Natural killer cell (primary cell): ENCODE measurements at regions not wholly inside any gene's neighbourhood (a gene's known extent, or its start where the extent isn't known, plus 50 kb on each side); places are given as distances from the start of the nearest gene placed in this dataset.

Source experiments
- ATAC-seq, 3 donors: fragments of 150-1000 bp in 2 of 3; fragments of 200-7000 bp in 1 of 3; cut with Tn5 transposase; 1 replicate in 1 of 3; 2 replicates in 2 of 3; pipeline ENCODE4 v1.10.0; 2021; ENCODE audit warnings: mild to moderate bottlenecking in 2 of 3, moderate library complexity in 2 of 3
- DNase-seq, 2 donors: peaks; one replicate each; pipeline versions ENCODE4 v3.0.0 to v3.0.0-alpha.2; 2013 to 2021; ENCODE audit warnings: mixed read lengths in 1 of 2
- H3K27ac ChIP-seq: one replicate; pipeline ENCODE4 v1.5.1; 2013; ENCODE audit warnings: mild to moderate bottlenecking, low read length
- H3K27me3 ChIP-seq: one replicate; pipeline ENCODE4 v1.6.1; 2013; ENCODE audit warnings: low read length; ENCODE audit not compliant: control insufficient read depth, insufficient read depth
- H3K36me3 ChIP-seq: one replicate; pipeline ENCODE4 v1.6.1; 2013; ENCODE audit warnings: low read length; ENCODE audit not compliant: control insufficient read depth, insufficient read depth
- H3K4me1 ChIP-seq: one replicate; pipeline ENCODE4 v1.6.1; 2013; ENCODE audit warnings: low read length; ENCODE audit not compliant: control insufficient read depth, insufficient read depth
- H3K4me3 ChIP-seq: one replicate; pipeline ENCODE4 v1.5.1; 2013; ENCODE audit warnings: low read length
- H3K9me3 ChIP-seq: one replicate; pipeline ENCODE4 v1.6.1; 2013; ENCODE audit warnings: low read length; ENCODE audit not compliant: control insufficient read depth, insufficient read depth
- H3K27ac Mint-ChIP-seq, 2 donors: one replicate each; pipeline ENCODE4 v1.8.0; 2022; ENCODE audit warnings: mild to moderate bottlenecking in 2 of 2, mixed read lengths in 2 of 2, moderate library complexity in 1 of 2
- H3K27me3 Mint-ChIP-seq, 2 donors: one replicate each; pipeline ENCODE4 v1.8.0; 2022; ENCODE audit warnings: low read depth in 2 of 2, mixed read lengths in 2 of 2
- H3K36me3 Mint-ChIP-seq: one replicate; pipeline ENCODE4 v1.8.0; 2022; ENCODE audit warnings: mixed read lengths
- H3K4me1 Mint-ChIP-seq, 2 donors: one replicate each; pipeline ENCODE4 v1.8.0; 2022; ENCODE audit warnings: mixed read lengths in 2 of 2
- H3K4me3 Mint-ChIP-seq: one replicate; pipeline ENCODE4 v1.8.0; 2022; ENCODE audit warnings: mild to moderate bottlenecking, moderate library complexity, mixed read lengths
- H3K9me3 Mint-ChIP-seq, 2 donors: one replicate each; pipeline ENCODE4 v1.8.0; 2022; ENCODE audit warnings: mixed read lengths in 2 of 2
- CTCF ChIP-seq: fragments of 200-600 bp; IDR thresholded peaks from one replicate; pipeline ENCODE4 v1.8.0; 2022; ENCODE audit warnings: antibody characterized with exemption
- WGBS: methylation state at CpG from one replicate; pipeline ENCODE4 v1.1.7; 2013; ENCODE audit warnings: missing lambda C conversion rate; ENCODE audit not compliant: insufficient coverage; 5-methylcytosine and 5-hydroxymethylcytosine counted together
- intact Hi-C: fragments of 100-400 bp; cut with micrococcal nuclease; formaldehyde crosslinking; loops from one replicate; pipeline ENCODE4 v1.14.2; 2022

GRCh38 chr3:13162549-13163320, 89.5 kb upstream of the IQSEC1 start:
- Histone ChIP-seq H3K27me3 (no peaks in the 10 kb centered on the region), H3K36me3 (no peaks in the 10 kb centered on the region), H3K9me3 (no peaks in the 10 kb centered on the region), H3K27ac (no peak overlapping the region), H3K4me3 (no peak overlapping the region), H3K4me1 (no peaks in the 10 kb centered on the region)
- no peaks in the 10 kb centered on the region for H3K4me1 Mint-ChIP-seq
- DNase-seq, result no peak
- 76% methylated on average over 9 of the region's 9 CpGs for WGBS
- H3K9me3 Mint-ChIP-seq, result no peaks in the 10 kb centered on the region
- no peaks in the 10 kb centered on the region for H3K36me3 Mint-ChIP-seq
- no peak for TF ChIP-seq CTCF
- ATAC-seq, result no peak
- H3K27me3 Mint-ChIP-seq, result peaks cover 0 to 5% of the 10 kb centered on the region in 2 donors
- no peak overlapping the region for H3K27ac Mint-ChIP-seq
- H3K4me3 Mint-ChIP-seq, result no peak overlapping the region
- intact Hi-C loops, result no loop called here

- TF ChIP-seq CTCF, result no peak
- peaks cover 0 to 5% of the 10 kb centered on the region in 2 donors for H3K27me3 Mint-ChIP-seq
- Histone ChIP-seq H3K9me3 (no peaks in the 10 kb centered on the region), H3K27ac (no peak overlapping the region), H3K36me3 (no peaks in the 10 kb centered on the region), H3K27me3 (no peaks in the 10 kb centered on the region), H3K4me3 (no peak overlapping the region), H3K4me1 (no peaks in the 10 kb centered on the region)
- DNase-seq (no peak), ATAC-seq (no peak)
- intact Hi-C loops, result no loop called here
- no peaks in the 10 kb centered on the region for H3K36me3 Mint-ChIP-seq
- H3K4me3 Mint-ChIP-seq, result no peak overlapping the region
- WGBS, result 92% methylated on average over 18 of the region's 18 CpGs
- no peaks in the 10 kb centered on the region for H3K9me3 Mint-ChIP-seq
- H3K27ac Mint-ChIP-seq, result no peak overlapping the region
- H3K4me1 Mint-ChIP-seq, result no peaks in the 10 kb centered on the region
These were observed 88.7 kb upstream of the IQSEC1 start for GRCh38 chr3:13161771-13162535.

DNA sequence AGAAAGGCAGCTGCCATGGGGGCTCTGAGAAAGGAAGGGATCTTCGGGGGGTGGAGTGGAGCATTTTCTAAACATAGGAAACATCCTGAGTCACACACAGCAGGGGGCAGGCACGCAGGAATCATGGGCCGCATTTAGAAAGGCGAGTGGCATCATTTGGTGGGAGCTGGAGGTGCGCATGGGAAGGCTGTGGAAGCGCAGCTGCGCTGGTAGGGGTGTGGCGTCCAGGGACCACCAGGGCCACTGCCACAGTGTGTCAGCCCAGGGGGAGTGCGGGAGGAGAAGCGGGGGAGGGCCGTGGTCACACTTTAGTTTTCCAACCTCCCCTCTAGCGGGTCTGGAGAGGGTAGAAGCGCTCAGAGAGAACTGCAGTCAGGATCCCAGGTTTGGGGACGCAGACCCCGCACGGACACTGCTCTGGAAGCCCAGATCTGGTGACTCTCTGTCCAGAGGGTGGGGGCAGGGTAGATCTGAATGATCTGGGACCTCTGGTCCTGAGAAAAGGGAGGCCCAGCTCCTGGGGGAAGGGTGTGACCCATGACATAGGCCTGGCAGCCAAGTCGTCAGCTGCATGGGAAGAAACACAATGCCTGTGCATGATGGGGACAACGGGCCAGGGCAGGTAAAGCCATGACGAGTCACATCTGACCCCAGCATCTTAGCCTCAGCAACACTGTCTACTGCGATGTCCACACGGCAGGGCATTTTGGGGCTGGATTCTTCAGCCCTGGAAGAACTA, 88.0 kb upstream of the IQSEC1 start:
- Histone ChIP-seq H3K9me3 (peaks cover 2% of the 10 kb centered on the region), H3K4me3 (no peak overlapping the region), H3K36me3 (no peaks in the 10 kb centered on the region), H3K4me1 (no peaks in the 10 kb centered on the region), H3K27me3 (no peaks in the 10 kb centered on the region), H3K27ac (no peak overlapping the region)
- TF ChIP-seq CTCF, result no peak
- Mint-ChIP-seq H3K9me3 (peaks cover under 1 to 3% of the 10 kb centered on the region in 2 donors), H3K36me3 (no peaks in the 10 kb centered on the region), H3K27me3 (peaks cover 0 to 8% of the 10 kb centered on the region in 2 donors), H3K27ac (no peak overlapping the region), H3K4me1 (no peaks in the 10 kb centered on the region), H3K4me3 (no peak overlapping the region)
- 87% methylated on average over 21 of the region's 21 CpGs for WGBS
- ATAC-seq (no peak), DNase-seq (no peak)
- intact Hi-C loops, result no loop called here
